GM12891 (cell line): ENCODE measurements at regions not wholly inside any gene's neighbourhood (a gene's known extent, or its start where the extent isn't known, plus 50 kb on each side); places are given as distances from the start of the nearest gene placed in this dataset.

Source experiments
- POLR2A ChIP-seq: IDR thresholded peaks from 2 replicates; pipeline ENCODE4 v1.6.1; 2011; ENCODE audit warnings: low read depth, low read length, control low read depth
- SPI1 ChIP-seq: IDR thresholded peaks from 2 replicates; pipeline ENCODE4 v1.6.1; 2011; ENCODE audit warnings: low read depth, low read length, control low read depth
- TAF1 ChIP-seq: IDR thresholded peaks from 2 replicates; pipeline ENCODE4 v1.6.1; 2011; ENCODE audit warnings: low read depth, low read length, control low read depth

DNA sequence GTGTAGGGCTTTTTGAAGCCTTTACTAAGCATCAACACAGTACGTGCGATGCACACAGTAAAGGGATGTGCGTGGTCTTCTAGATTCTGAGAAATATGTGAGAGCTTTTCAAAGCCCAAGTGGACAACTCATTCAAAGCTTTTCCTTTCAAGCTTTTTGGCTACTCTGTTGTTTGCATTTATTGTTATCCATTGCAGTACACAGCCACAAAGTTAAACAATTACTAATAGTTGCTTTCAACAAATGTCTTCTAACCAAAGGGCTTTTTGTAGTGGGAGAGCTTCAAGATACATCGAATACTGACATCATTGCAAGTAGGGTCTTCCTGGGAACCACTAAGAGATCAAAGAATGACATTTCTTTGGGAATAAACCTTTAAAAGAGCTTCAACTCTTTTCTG lies 97.9 kb upstream of the ETV3 start:
- TF ChIP-seq SPI1 (no peak), POLR2A (no peak), TAF1 (no peak)
